Endometrium (tissue), 2 donors: ENCODE measurements at regions not wholly inside any gene's neighbourhood (a gene's known extent, or its start where the extent isn't known, plus 50 kb on each side); places are given as distances from the start of the nearest gene placed in this dataset.

Experiments used
- FAIRE-seq: peaks from 2 replicates; lab custom pipeline; 2012; peaks lifted over from hg19 to GRCh38; lab: Jason Lieb, UNC
- donor health status: control.
- donor health status: control.

GRCh38 chr13:78779608-78780007, 120.7 kb upstream of the OBI1 start:
- no peak for FAIRE-seq

GRCh38 chr13:78777976-78778375, 119.0 kb upstream of the OBI1 start:
- no peak for FAIRE-seq

DNA sequence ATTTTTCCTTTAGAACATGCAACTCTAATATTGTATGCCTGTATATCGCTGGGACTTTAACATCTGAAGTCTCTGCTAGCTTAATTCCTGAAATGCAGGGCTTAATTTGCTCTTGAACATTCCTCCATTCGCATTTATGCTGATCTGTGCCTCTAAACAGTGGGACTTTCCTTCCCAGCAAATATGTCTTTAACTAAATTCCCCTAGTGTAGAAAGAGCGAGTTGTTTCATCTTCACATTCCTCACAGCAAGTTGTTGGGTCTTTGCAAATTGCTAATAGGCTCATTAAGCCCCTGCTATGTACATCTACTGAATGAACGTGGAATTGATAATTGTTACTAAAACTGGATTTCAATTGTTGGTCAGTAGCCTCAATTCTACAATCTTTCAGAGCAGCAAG, 118.4 kb upstream of the OBI1 start:
- FAIRE-seq: no peak

GRCh38 chr13:78772933-78773332, 114.0 kb upstream of the OBI1 start:
- FAIRE-seq: no peak

GRCh38 chr13:78770601-78771000, 111.6 kb upstream of the OBI1 start:
- FAIRE-seq: no peak

- no peak for FAIRE-seq
These were observed 110.0 kb upstream of the OBI1 start for GRCh38 chr13:78768950-78769349.

DNA sequence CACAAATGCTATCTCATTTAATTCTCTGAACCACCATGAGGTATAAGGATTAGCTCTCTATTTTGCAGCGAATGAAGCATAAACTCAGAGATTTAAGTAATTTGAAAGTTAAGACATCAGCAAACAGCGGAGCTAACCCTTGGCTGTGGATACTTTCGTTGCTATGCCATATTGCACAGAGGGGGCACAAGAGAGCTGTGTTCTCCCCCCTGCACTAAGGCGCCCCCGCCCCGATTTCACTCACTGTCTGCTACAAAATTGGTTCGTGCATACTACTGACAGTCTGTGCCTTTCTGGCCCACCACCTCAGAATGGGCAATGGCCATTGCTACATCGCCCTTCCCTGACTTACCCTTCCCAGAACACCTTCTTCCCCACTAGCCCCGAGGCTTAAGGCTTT, 105.7 kb upstream of the OBI1 start:
- no peak for FAIRE-seq

- FAIRE-seq: no peak
These were observed 103.9 kb upstream of the OBI1 start for GRCh38 chr13:78762825-78763224.

- FAIRE-seq: no peak
These were observed 100.7 kb upstream of the OBI1 start for GRCh38 chr13:78759704-78760103.

DNA sequence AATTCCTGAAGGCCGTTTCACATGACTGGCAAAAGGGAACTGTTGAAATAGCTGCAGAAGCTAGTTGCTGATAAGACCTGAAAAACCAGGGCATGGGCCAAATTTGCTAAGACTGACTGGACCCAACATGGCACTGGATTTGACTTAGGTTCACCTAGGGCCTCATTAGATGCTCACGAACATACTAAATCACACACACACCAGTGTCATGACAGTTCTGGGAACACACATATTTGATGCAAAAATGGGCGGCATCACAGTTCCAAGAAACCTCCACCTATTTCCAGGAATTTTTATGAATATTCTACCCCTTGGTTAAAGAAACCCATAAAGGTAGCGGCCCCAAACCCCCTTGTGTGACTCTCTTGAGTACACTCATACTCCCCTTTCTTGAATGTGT, 99.6 kb upstream of the OBI1 start:
- FAIRE-seq: no peak

DNA sequence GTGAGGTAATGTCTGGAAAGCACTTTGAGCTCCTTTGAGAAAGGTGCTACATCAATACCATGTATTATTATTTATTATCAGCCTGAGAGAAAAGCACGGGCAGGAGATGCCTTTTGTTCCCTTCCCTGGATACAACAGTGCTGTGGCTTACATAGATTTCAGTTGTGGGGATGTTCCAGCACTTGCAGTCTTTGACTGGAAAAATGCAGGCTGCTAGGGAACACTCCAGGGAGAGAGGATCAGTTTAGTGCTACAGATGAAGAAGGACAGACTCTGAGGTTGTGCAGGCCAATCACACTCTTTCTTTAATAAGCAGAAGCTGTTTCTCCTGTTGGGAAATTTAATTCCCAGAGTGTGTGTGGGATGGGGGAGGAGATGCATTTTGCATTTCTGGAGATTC, 94.5 kb upstream of the OBI1 start:
- FAIRE-seq: no peak

GRCh38 chr13:78750735-78751134, 91.8 kb upstream of the OBI1 start:
- FAIRE-seq: no peak

DNA sequence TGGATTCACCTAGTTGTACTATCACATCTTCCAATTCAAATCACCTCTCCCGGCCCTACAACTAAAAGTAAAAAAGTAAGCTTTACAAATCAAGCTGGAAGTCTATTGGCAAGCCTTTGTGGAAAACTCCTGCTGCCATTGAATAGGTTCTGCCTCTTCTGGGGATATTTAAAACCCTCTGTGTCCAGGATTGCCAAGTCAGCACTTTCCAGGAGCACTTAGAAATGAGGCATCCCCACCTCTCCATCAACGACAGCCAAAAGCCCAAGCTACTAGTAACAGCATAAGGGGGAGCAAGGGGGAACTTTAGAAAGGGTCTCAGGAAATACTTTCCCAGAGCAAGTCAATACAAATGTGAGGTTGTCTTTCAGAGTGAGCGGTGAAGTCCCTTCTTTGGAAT, 85.0 kb upstream of the OBI1 start:
- no peak for FAIRE-seq

GRCh38 chr13:78742659-78743058, 83.7 kb upstream of the OBI1 start:
- FAIRE-seq: no peak

- no peak for FAIRE-seq
These were observed 77.2 kb upstream of the OBI1 start for GRCh38 chr13:78736142-78736541.

DNA sequence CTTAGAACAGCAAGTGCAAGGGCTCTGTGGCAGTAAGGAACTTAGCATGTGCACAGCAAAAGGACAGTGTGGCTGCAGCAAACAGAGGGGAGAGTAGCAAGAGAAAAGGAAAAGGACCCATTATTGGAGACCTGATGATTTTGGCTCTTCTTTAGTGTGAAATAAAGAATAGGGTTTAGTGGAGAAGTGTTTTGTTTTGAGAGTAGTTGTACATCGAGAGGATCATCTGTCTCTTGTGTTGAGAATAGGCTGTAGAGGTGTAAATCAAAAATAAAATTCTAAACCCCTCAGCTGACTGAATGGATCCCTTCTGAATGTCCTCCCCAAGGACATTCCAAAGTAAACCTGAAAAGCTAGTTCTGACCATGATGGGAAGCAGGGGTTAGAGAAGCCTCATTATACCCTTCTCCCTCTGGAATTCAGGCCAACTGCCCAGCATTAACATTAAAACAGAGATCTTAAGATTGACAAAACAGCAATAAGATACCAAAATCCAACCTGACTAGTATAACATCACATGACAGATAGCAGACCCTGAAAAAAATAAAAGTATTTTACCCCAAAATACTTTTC, 73.6 kb upstream of the OBI1 start:
- FAIRE-seq: no peak

- no peak for FAIRE-seq
These were observed 63.7 kb upstream of the OBI1 start for GRCh38 chr13:78722700-78723099.

GRCh38 chr13:78719367-78719766, 60.4 kb upstream of the OBI1 start:
- FAIRE-seq: no peak

DNA sequence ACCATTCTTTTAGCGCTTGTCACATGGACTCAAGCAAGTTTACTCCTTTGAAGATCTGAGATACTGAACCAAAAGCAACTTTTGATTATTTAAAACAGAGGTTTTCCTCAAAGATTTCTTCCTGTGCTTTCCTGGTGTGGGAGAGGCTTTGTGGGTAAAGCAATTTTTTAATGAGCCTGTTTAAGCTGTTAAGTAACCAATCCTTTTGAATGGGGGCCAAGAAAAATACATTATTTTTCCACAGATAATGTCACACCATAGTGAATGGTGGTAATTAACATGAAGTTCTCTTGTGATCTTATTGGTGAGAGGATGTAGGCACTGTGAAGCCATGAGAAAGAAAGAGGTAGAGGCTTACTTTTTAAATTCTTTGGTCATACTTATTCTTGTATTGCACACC, 55.8 kb upstream of the OBI1 start:
- FAIRE-seq: no peak

DNA sequence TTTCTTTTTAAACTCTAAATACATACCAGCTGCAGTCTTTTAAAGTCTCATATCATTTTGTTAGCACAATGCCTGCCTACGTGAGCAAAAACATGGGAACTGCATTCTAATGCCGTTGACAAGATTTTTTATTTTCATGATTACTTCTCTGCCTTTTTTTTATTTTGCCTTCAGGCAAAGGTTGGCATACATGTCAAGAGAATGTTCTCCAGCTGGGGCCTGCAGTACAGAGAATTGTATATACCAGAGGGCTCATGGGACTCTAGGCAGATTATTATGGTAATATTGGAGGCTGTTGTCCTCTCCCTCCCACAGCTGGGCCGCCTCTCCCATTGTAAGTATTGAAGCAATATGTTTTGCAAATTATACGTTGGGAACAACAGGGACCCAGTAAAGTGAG, 53.9 kb upstream of the OBI1 start:
- FAIRE-seq: no peak

GRCh38 chr13:78709028-78709427, 50.1 kb upstream of the OBI1 start:
- FAIRE-seq: no peak
